Naive thymus-derived CD4-positive, alpha-beta T cell (primary cell): ENCODE measurements at regions not wholly inside any gene's neighbourhood (a gene's known extent, or its start where the extent isn't known, plus 50 kb on each side); places are given as distances from the start of the nearest gene placed in this dataset.

ENCODE experiments used
- ATAC-seq: fragments of 150-1000 bp; cut with Tn5 transposase; 2 replicates; pipeline ENCODE4 v1.10.0; 2021; ENCODE audit warnings: mild to moderate bottlenecking, moderate library complexity
- CTCF ChIA-PET: fragments of 350-600 bp; sonication (Branson Sonifier 250); formaldehyde crosslinking; loops from one replicate; lab custom pipeline; 2021; ENCODE audit warnings: antibody characterized with exemption; lab: Charles Lee
- POLR2A ChIA-PET: fragments of 350-600 bp; sonication (Branson Sonifier 250); formaldehyde crosslinking; loops from one replicate; lab custom pipeline; 2021; ENCODE audit warnings: antibody characterized with exemption, inconsistent platforms; lab: Charles Lee
- DNase-seq, 9 donors: peaks; one replicate each; pipeline versions ENCODE4 v3.0.0 to v3.0.0-alpha.2; 2020 to 2022; ENCODE audit warnings: mixed read lengths in 1 of 9
- H3K27ac ChIP-seq: one replicate; pipeline ENCODE4 v1.7.0; 2013; ENCODE audit warnings: mild to moderate bottlenecking, low read depth, low read length, moderate library complexity
- H3K27me3 ChIP-seq, 2 donors: one replicate each; pipeline ENCODE4 v1.7.0; 2013; ENCODE audit warnings: low read length in 2 of 2, mild to moderate bottlenecking in 2 of 2, moderate library complexity in 2 of 2; ENCODE audit not compliant: control insufficient read depth in 2 of 2, insufficient read depth in 2 of 2
- H3K36me3 ChIP-seq, 3 experiments: 1 replicate in 2 of 3; 2 replicates in 1 of 3; pipeline ENCODE4 v1.7.0; 2013; ENCODE audit warnings: low read length in 3 of 3, mild to moderate bottlenecking in 3 of 3, moderate library complexity in 1 of 3; ENCODE audit not compliant: insufficient read depth in 3 of 3, control insufficient read depth in 2 of 3
- H3K4me1 ChIP-seq, 2 donors: one replicate each; pipeline ENCODE4 v1.7.0; 2013; ENCODE audit warnings: low read length in 2 of 2, mild to moderate bottlenecking in 2 of 2, moderate library complexity in 1 of 2; ENCODE audit not compliant: control insufficient read depth in 2 of 2, insufficient read depth in 2 of 2
- H3K4me3 ChIP-seq: 2 replicates; pipeline ENCODE4 v1.7.0; 2013; ENCODE audit warnings: mild to moderate bottlenecking, low read length
- H3K9me3 ChIP-seq, 3 experiments: 1 replicate in 2 of 3; 2 replicates in 1 of 3; pipeline ENCODE4 v1.7.0; 2013; ENCODE audit warnings: low read length in 3 of 3; ENCODE audit not compliant: control insufficient read depth in 2 of 3
- H3K27ac Mint-ChIP-seq, 9 donors: one replicate each; pipeline ENCODE4 v1.8.0; 2020 to 2022; ENCODE audit warnings: mixed read lengths in 9 of 9, mild to moderate bottlenecking in 8 of 9, moderate library complexity in 5 of 9, inconsistent platforms in 2 of 9
- H3K27me3 Mint-ChIP-seq, 5 donors: one replicate each; pipeline ENCODE4 v1.8.0; 2021 to 2022; ENCODE audit warnings: mixed read lengths in 5 of 5, mild to moderate bottlenecking in 1 of 5
- H3K36me3 Mint-ChIP-seq, 5 donors: one replicate each; pipeline ENCODE4 v1.8.0; 2020 to 2022; ENCODE audit warnings: mixed read lengths in 5 of 5, mild to moderate bottlenecking in 3 of 5, inconsistent platforms in 1 of 5
- H3K4me1 Mint-ChIP-seq, 7 donors: one replicate each; pipeline ENCODE4 v1.8.0; 2020 to 2022; ENCODE audit warnings: mixed read lengths in 7 of 7, mild to moderate bottlenecking in 3 of 7, inconsistent platforms in 1 of 7
- H3K4me3 Mint-ChIP-seq, 10 donors: one replicate each; pipeline ENCODE4 v1.8.0; 2020 to 2022; ENCODE audit warnings: mild to moderate bottlenecking in 10 of 10, mixed read lengths in 10 of 10, moderate library complexity in 6 of 10, inconsistent platforms in 2 of 10
- H3K9me3 Mint-ChIP-seq, 11 donors: one replicate each; pipeline ENCODE4 v1.8.0; 2020 to 2022; ENCODE audit warnings: mixed read lengths in 11 of 11, mild to moderate bottlenecking in 4 of 11, inconsistent platforms in 1 of 11, moderate library complexity in 1 of 11
- intact Hi-C, 2 donors: fragments of 100-400 bp; cut with micrococcal nuclease; formaldehyde crosslinking; loops; one replicate each; pipeline ENCODE4 v1.15.1; 2023

DNA sequence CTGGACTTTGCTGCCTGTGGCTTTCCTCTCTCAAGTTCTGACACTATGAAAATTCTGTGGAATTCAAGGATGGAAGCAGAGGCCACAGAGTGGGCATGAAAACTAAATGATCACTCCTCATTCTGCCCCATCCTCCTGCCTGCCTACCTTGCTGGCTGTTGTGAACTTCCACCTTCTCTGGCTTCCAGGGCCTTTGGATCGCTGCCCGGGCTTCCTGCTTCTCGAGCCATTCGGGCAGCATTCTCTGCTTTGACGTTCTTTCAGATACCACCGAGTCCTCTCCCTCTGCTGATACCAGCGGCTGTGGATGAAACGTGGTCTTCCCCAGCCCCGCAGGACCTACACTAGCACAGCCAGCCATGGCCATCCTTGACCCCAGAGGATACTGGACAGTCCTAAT, 327.7 kb upstream of the SLC14A2 start:
- H3K27me3 Mint-ChIP-seq, result peaks cover 0 to 15% (median 8%) of the 10 kb centered on the region in 5 donors
- POLR2A ChIA-PET, result no interaction called here
- CTCF ChIA-PET, result no interaction called here

GRCh38 chr18:45290364-45290763, 324.9 kb upstream of the SLC14A2 start:
- Mint-ChIP-seq H3K9me3 (peaks cover 0 to 2% (median 0%) of the 10 kb centered on the region in 11 donors), H3K27me3 (peaks cover 0 to 15% (median 10%) of the 10 kb centered on the region in 5 donors), H3K4me1 (no peaks in the 10 kb centered on the region), H3K4me3 (no peak overlapping the region), H3K27ac (no peak overlapping the region), H3K36me3 (no peaks in the 10 kb centered on the region)
- DNase-seq (no peak), ATAC-seq (no peak)
- Histone ChIP-seq H3K27me3 (no peaks in the 10 kb centered on the region), H3K4me1 (no peaks in the 10 kb centered on the region), H3K36me3 (no peaks in the 10 kb centered on the region), H3K27ac (no peak overlapping the region), H3K9me3 (no peaks in the 10 kb centered on the region), H3K4me3 (no peak overlapping the region)
- ChIA-PET CTCF (no interaction called here), POLR2A (no interaction called here)
- intact Hi-C loops, result no loop called here

More for the DNA sequence above, 327.7 kb upstream of the SLC14A2 start:
- H3K4me3 ChIP-seq, result no peak overlapping the region
- no peaks in the 10 kb centered on the region for H3K4me1 ChIP-seq
- no peak overlapping the region for H3K27ac Mint-ChIP-seq
- H3K27me3 ChIP-seq, result no peaks in the 10 kb centered on the region
- H3K36me3 ChIP-seq, result no peaks in the 10 kb centered on the region
- H3K36me3 Mint-ChIP-seq, result no peaks in the 10 kb centered on the region
- intact Hi-C loops, result no loop called here
- H3K9me3 Mint-ChIP-seq, result peaks cover 0 to 2% (median 0%) of the 10 kb centered on the region in 11 donors
- H3K4me3 Mint-ChIP-seq, result no peak overlapping the region
- ATAC-seq, result no peak
- no peak overlapping the region for H3K27ac ChIP-seq
- no peak for DNase-seq
- no peaks in the 10 kb centered on the region for H3K9me3 ChIP-seq
- no peaks in the 10 kb centered on the region for H3K4me1 Mint-ChIP-seq

DNA sequence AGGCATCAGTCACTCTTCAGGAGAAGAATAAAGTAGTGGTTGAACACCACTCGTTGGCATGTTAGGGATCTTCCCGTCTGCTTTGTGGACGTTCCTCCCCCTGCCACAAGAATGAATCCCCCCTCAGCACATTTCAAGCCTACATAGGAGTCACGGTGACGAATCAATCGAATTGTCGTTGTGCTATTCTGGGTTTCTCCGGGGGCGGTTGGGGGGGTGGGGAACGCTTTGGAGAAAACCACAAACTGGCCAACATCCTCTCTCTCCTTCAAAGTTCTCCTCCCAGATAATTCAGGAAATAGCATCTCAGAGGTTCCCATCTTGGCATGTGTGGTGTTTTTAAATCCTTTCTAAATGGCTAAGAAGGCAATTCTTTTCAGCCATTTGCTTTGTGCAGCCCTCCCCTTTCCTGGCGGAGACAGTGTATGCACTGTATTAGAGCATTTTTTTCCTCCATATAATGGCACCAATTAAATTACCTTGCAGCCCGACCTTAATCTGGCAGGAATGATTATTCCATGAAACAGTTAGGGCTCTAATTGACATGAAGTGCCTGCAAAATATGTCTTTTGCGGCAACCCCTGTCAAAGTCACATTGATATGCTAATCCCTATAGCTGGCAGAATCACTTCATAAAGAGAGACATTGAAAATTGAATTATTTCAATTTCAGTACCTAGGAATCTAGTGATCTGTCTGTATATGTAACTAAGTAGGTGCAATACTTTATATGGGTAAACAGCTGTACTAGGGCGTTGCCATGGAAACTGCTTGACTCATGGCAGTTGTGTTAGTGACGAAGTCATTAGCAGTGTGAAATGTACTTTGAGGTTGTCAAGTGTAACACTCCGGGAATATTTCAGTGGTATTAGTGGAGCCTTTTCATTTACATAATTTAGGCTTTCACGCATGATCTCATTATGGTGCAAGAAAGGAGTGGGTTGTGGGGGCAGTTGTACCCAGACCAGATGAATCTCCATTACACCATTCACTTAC, 323.4 kb upstream of the SLC14A2 start:
- Histone ChIP-seq H3K27me3 (no peaks in the 10 kb centered on the region), H3K4me1 (no peaks in the 10 kb centered on the region), H3K4me3 (no peak overlapping the region), H3K27ac (no peak overlapping the region), H3K36me3 (no peaks in the 10 kb centered on the region), H3K9me3 (no peaks in the 10 kb centered on the region)
- CTCF ChIA-PET, result no interaction called here
- POLR2A ChIA-PET, result no interaction called here
- intact Hi-C loops, result no loop called here
- ATAC-seq (no peak), DNase-seq (no peak)
- Mint-ChIP-seq H3K27ac (no peak overlapping the region), H3K27me3 (peaks cover 0 to 12% (median 6%) of the 10 kb centered on the region in 5 donors), H3K9me3 (peaks cover 0 to 2% (median 0%) of the 10 kb centered on the region in 11 donors), H3K4me3 (no peak overlapping the region), H3K4me1 (no peaks in the 10 kb centered on the region), H3K36me3 (no peaks in the 10 kb centered on the region)

GRCh38 chr18:45295388-45295787, 319.9 kb upstream of the SLC14A2 start:
- H3K9me3 Mint-ChIP-seq, result peaks cover 0 to 1% (median 0%) of the 10 kb centered on the region in 11 donors
- H3K4me1 Mint-ChIP-seq, result no peaks in the 10 kb centered on the region
- intact Hi-C loops, result no loop called here
- DNase-seq (no peak), ATAC-seq (no peak)
- Histone ChIP-seq H3K9me3 (no peaks in the 10 kb centered on the region), H3K4me3 (no peak overlapping the region), H3K27ac (no peak overlapping the region), H3K36me3 (no peaks in the 10 kb centered on the region), H3K4me1 (no peaks in the 10 kb centered on the region), H3K27me3 (no peaks in the 10 kb centered on the region)
- H3K36me3 Mint-ChIP-seq, result no peaks in the 10 kb centered on the region
- H3K27ac Mint-ChIP-seq, result no peak overlapping the region
- peaks cover 0 to 12% (median 5%) of the 10 kb centered on the region in 5 donors for H3K27me3 Mint-ChIP-seq
- ChIA-PET POLR2A (no interaction called here), CTCF (no interaction called here)
- no peak overlapping the region for H3K4me3 Mint-ChIP-seq

DNA sequence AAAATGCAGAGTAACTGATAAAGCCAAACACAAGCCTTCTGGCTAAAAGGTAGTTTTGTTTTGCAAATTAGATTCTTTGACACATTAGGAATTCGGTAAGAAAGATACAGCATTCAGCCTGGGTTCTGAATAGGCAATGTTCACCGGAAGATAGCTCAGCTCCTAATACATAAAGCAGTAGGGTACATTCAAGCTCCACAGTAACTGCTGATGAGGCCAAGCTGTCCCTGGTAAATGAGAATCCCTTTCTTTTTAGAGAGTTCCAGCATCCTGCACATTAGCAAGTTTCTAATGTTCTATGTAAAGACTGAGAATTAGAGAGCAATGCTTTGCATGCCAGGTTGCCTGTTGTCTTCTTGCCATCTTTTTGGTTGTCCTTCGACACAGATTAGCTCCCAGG, 316.3 kb upstream of the SLC14A2 start:
- Histone ChIP-seq H3K9me3 (no peaks in the 10 kb centered on the region), H3K4me1 (no peaks in the 10 kb centered on the region), H3K4me3 (no peak overlapping the region), H3K36me3 (no peaks in the 10 kb centered on the region), H3K27me3 (no peaks in the 10 kb centered on the region), H3K27ac (no peak overlapping the region)
- H3K4me3 Mint-ChIP-seq, result no peak overlapping the region
- intact Hi-C loops, result no loop called here
- ATAC-seq (no peak), DNase-seq (no peak)
- H3K36me3 Mint-ChIP-seq, result no peaks in the 10 kb centered on the region
- H3K27me3 Mint-ChIP-seq, result peaks cover 0 to 10% (median 6%) of the 10 kb centered on the region in 5 donors
- POLR2A ChIA-PET, result no interaction called here
- CTCF ChIA-PET, result no interaction called here
- H3K9me3 Mint-ChIP-seq, result peaks cover 0 to 4% (median 0%) of the 10 kb centered on the region in 11 donors
- H3K4me1 Mint-ChIP-seq, result peaks cover 0 to 1% (median 0%) of the 10 kb centered on the region in 7 donors
- H3K27ac Mint-ChIP-seq, result no peak overlapping the region

DNA sequence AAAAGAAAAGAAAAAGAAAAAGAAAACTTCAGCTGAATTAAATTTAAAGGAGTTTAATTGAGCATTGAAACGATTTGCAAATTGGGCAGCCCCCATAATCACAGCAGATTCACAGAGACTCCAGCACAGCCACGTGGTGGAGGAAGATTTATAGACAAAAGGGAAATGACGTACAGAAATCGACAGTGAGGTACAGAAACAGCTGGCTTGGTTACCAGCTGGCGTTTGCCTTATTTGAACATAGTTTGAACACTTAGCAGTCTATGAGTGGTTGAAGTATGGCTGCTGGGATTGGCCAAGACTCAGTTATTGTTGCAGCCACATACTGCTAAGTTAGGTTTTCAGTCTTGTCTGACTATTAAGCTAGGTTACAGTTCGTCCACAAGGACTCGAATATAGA, 312.2 kb upstream of the SLC14A2 start:
- H3K27me3 Mint-ChIP-seq, result peaks cover 0 to 15% (median 13%) of the 10 kb centered on the region in 5 donors
- no peak for ATAC-seq

More for the DNA sequence above, 312.2 kb upstream of the SLC14A2 start:
- Mint-ChIP-seq H3K27ac (no peak overlapping the region), H3K9me3 (peaks cover 0 to 7% (median 0%) of the 10 kb centered on the region in 11 donors), H3K4me3 (no peak overlapping the region), H3K4me1 (peaks cover 0 to 1% (median 0%) of the 10 kb centered on the region in 7 donors), H3K36me3 (no peaks in the 10 kb centered on the region)
- Histone ChIP-seq H3K4me1 (no peaks in the 10 kb centered on the region), H3K4me3 (no peak overlapping the region), H3K9me3 (no peaks in the 10 kb centered on the region), H3K27ac (no peak overlapping the region), H3K27me3 (no peaks in the 10 kb centered on the region), H3K36me3 (no peaks in the 10 kb centered on the region)
- CTCF ChIA-PET, result no interaction called here
- intact Hi-C loops, result no loop called here
- POLR2A ChIA-PET, result no interaction called here
- no peak for DNase-seq
